ENCODE measurements at regions not wholly inside any gene's neighbourhood (a gene's known extent, or its start where the extent isn't known, plus 50 kb on each side); places are given as distances from the start of the nearest gene placed in this dataset.

DNA sequence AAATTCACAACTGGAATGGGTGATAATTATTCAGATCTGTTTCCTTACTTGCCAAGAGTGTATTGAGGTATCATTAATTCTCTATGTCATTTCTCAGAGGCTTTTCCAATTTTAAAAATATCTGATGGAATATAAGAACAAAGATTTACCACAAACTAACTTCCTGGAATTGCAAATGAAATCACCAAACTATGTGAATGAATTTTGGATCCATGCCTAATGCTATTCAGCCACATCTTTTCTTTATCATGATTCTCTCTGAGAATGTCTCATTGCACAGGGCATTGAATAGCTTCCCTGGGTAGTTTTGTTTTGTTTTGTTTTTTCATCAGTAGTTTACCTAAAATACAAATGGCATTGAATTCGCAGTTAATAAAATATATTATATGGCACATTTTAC, 146.9 kb upstream of the FBN2 start:
- no peaks in the 10 kb centered on the region for H3K36me3 Mint-ChIP-seq (ENCODE audit: low read depth, unreplicated experiment)
- H3K27me3 Mint-ChIP-seq (ENCODE audit: unreplicated experiment): no peaks in the 10 kb centered on the region
- H3K4me1 Mint-ChIP-seq (ENCODE audit: unreplicated experiment): peaks cover 4% of the 10 kb centered on the region
- no peaks in the 10 kb centered on the region for H3K9me3 Mint-ChIP-seq (ENCODE audit: unreplicated experiment)
- no peak overlapping the region for H3K27ac Mint-ChIP-seq (ENCODE audit: unreplicated experiment)
- H3K4me3 Mint-ChIP-seq (ENCODE audit: unreplicated experiment): no peak overlapping the region
- DNase-seq (ENCODE audit: low spot score): no peak
- TF ChIP-seq, protein P1, sequence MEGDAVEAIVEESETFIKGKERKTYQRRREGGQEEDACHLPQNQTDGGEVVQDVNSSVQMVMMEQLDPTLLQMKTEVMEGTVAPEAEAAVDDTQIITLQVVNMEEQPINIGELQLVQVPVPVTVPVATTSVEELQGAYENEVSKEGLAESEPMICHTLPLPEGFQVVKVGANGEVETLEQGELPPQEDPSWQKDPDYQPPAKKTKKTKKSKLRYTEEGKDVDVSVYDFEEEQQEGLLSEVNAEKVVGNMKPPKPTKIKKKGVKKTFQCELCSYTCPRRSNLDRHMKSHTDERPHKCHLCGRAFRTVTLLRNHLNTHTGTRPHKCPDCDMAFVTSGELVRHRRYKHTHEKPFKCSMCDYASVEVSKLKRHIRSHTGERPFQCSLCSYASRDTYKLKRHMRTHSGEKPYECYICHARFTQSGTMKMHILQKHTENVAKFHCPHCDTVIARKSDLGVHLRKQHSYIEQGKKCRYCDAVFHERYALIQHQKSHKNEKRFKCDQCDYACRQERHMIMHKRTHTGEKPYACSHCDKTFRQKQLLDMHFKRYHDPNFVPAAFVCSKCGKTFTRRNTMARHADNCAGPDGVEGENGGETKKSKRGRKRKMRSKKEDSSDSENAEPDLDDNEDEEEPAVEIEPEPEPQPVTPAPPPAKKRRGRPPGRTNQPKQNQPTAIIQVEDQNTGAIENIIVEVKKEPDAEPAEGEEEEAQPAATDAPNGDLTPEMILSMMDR (IDR thresholded peaks at IDR 0.05; ENCODE audit: unreplicated experiment): no peak

DNA sequence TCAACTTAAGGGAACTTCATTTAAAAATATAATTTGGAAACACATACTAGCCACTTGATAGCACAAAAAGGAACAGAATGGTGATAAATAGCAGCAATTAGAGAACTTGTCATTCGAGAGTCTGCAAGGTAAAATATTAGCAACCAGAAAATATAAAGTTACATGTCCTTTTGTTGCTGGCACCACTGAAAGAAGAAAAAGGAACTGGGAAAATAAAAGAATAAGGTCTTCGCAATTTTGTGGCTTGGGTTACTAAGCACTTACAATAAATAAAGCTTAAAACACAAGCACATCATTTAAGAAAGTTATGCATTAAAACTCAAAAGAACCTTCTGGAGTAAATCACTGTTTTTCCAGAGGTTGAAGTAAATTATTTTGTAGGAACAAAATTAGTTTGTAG, 149.9 kb upstream of the FBN2 start:
- no peaks in the 10 kb centered on the region for H3K9me3 Mint-ChIP-seq (ENCODE audit: unreplicated experiment)
- no peak overlapping the region for H3K27ac Mint-ChIP-seq (ENCODE audit: unreplicated experiment)
- TF ChIP-seq, protein P1 (IDR thresholded peaks at IDR 0.05; ENCODE audit: unreplicated experiment): no peak
- no peaks in the 10 kb centered on the region for H3K4me1 Mint-ChIP-seq (ENCODE audit: unreplicated experiment)
- DNase-seq (ENCODE audit: low spot score): no peak
- no peaks in the 10 kb centered on the region for H3K36me3 Mint-ChIP-seq (ENCODE audit: low read depth, unreplicated experiment)
- peaks cover 1% of the 10 kb centered on the region for H3K27me3 Mint-ChIP-seq (ENCODE audit: unreplicated experiment)
- no peak overlapping the region for H3K4me3 Mint-ChIP-seq (ENCODE audit: unreplicated experiment)

DNA sequence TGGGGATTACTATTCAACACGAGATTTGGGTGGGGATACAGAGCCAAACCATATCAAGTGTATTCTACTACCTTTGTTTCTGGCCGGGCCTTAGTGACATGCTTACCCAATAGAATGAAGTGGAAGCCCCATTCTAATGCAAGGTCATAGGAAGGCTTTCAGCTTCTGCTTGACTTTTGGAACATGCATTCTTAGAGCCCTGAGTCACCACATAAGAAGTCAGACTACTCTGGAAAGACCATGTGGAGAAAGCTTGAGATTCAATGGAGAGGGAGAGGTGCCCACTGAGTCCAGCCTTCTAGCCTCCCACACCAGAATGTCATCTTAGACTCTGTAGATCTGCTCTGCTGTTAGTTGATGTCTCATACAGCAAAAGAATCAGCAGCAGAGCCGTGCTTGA, 155.7 kb upstream of the FBN2 start:
- TF ChIP-seq, protein P1 (IDR thresholded peaks at IDR 0.05; ENCODE audit: unreplicated experiment): no peak
- H3K27ac Mint-ChIP-seq (ENCODE audit: unreplicated experiment): no peak overlapping the region
- H3K36me3 Mint-ChIP-seq (ENCODE audit: low read depth, unreplicated experiment): no peaks in the 10 kb centered on the region
- H3K9me3 Mint-ChIP-seq (ENCODE audit: unreplicated experiment): no peaks in the 10 kb centered on the region
- no peaks in the 10 kb centered on the region for H3K4me1 Mint-ChIP-seq (ENCODE audit: unreplicated experiment)
- H3K27me3 Mint-ChIP-seq (ENCODE audit: unreplicated experiment): peaks cover 3% of the 10 kb centered on the region
- H3K4me3 Mint-ChIP-seq (ENCODE audit: unreplicated experiment): no peak overlapping the region
- no peak for DNase-seq (ENCODE audit: low spot score)

DNA sequence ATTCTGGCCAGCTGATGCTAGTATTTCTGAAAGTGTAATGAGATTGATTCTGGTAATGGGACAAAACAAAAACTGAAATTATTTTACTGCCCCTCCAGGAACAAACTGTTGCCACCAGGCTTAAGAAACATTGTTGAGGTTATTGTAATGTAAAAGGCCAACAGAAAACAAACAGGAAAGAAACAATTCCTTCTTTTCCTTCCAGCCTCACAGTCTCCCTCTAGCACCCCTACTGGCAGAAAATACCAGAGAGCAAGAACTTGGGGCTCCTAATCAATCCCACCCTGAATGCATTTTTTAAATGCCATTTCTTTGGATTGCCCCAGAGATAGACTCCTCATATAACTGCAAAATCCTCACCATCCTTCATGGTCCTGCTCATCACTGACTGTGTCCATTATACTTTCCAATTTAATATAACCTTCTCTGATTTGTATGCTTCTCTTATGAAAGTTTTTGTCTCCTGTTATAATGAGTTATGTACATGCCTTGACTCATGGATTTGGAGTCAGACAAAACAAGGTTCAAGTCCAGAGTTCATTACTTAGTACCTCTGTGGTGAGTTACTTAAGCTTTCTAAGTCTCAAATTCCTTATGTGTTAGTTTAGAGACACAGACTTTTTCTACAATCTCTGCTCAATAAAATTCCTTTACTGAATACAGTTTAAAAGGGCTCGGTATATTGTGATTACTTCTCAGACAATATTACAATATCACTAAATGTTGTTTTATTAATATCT, 157.9 kb upstream of the FBN2 start:
- H3K9me3 Mint-ChIP-seq (ENCODE audit: unreplicated experiment): no peaks in the 10 kb centered on the region
- H3K4me3 Mint-ChIP-seq (ENCODE audit: unreplicated experiment): no peak overlapping the region
- TF ChIP-seq, protein P1 (IDR thresholded peaks at IDR 0.05; ENCODE audit: unreplicated experiment): peak; percentile 52
- H3K27me3 Mint-ChIP-seq (ENCODE audit: unreplicated experiment): peaks cover 3% of the 10 kb centered on the region
- peak; percentile 10 for DNase-seq (ENCODE audit: low spot score)
- no peak overlapping the region for H3K27ac Mint-ChIP-seq (ENCODE audit: unreplicated experiment)
- no peaks in the 10 kb centered on the region for H3K36me3 Mint-ChIP-seq (ENCODE audit: low read depth, unreplicated experiment)
- no peaks in the 10 kb centered on the region for H3K4me1 Mint-ChIP-seq (ENCODE audit: unreplicated experiment)

DNA sequence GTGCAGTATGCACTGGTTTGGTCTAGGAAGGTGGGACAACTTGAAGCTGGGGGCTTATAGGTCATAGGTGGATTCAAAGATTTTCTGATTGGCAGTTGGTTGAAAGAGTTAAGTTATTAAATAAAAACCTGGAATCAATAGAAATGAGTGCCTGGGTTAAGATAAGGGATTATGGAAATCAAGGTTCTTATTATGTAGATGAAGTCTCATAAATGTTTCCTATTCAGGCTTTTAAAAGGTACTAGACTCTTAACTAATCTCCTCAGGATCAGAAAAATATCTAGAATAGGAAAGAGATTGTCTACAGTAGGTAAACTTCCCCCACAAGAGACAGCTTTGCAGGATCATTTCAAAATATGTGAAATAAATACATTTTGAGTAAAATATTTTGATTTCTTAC, 163.3 kb upstream of the FBN2 start:
- Mint-ChIP-seq H3K36me3 (ENCODE audit: low read depth, unreplicated experiment) (no peaks in the 10 kb centered on the region), H3K27me3 (ENCODE audit: unreplicated experiment) (no peaks in the 10 kb centered on the region), H3K9me3 (ENCODE audit: unreplicated experiment) (no peaks in the 10 kb centered on the region), H3K4me1 (ENCODE audit: unreplicated experiment) (no peaks in the 10 kb centered on the region), H3K4me3 (ENCODE audit: unreplicated experiment) (no peak overlapping the region), H3K27ac (ENCODE audit: unreplicated experiment) (no peak overlapping the region)
- TF ChIP-seq, protein P1 (IDR thresholded peaks at IDR 0.05; ENCODE audit: unreplicated experiment): no peak
- DNase-seq (ENCODE audit: low spot score): no peak
